Activated naive CD4-positive, alpha-beta T cell treated with anti-CD3 and anti-CD28 coated beads, Interleukin-2, amount 10 ng/mL, durations not matched to agents 7 days and 5 days (primary cell): ENCODE measurements at regions not wholly inside any gene's neighbourhood (a gene's known extent, or its start where the extent isn't known, plus 50 kb on each side); places are given as distances from the start of the nearest gene placed in this dataset.

Experiments
- CTCF ChIA-PET: fragments of 350-600 bp; sonication (Branson Sonifier 250); formaldehyde crosslinking; loops from one replicate; lab custom pipeline; 2021; ENCODE audit warnings: antibody characterized with exemption; lab: Charles Lee
- DNase-seq: peaks from one replicate; pipeline ENCODE4 v3.0.0-alpha.2; 2020
- H3K27ac Mint-ChIP-seq: one replicate; pipeline ENCODE4 v1.8.0; 2021; ENCODE audit warnings: mild to moderate bottlenecking, moderate library complexity, mixed read lengths
- H3K27me3 Mint-ChIP-seq: one replicate; pipeline ENCODE4 v1.8.0; 2021; ENCODE audit warnings: mild to moderate bottlenecking, mixed read lengths
- H3K36me3 Mint-ChIP-seq: one replicate; pipeline ENCODE4 v1.8.0; 2021; ENCODE audit warnings: mixed read lengths
- H3K4me1 Mint-ChIP-seq: one replicate; pipeline ENCODE4 v1.8.0; 2021; ENCODE audit warnings: mixed read lengths
- H3K4me3 Mint-ChIP-seq: one replicate; pipeline ENCODE4 v1.8.0; 2021; ENCODE audit warnings: mild to moderate bottlenecking, moderate library complexity, mixed read lengths
- H3K9me3 Mint-ChIP-seq: one replicate; pipeline ENCODE4 v1.8.0; 2021; ENCODE audit warnings: mixed read lengths

GRCh38 chr15:97597801-97598200 lies 362.7 kb upstream of the ARRDC4 start:
- Mint-ChIP-seq H3K27me3 (no peaks in the 10 kb centered on the region), H3K9me3 (peaks cover 6% of the 10 kb centered on the region), H3K36me3 (no peaks in the 10 kb centered on the region), H3K4me1 (no peaks in the 10 kb centered on the region), H3K27ac (no peak overlapping the region), H3K4me3 (no peak overlapping the region)
- CTCF ChIA-PET, result no interaction called here
- no peak for DNase-seq

GRCh38 chr15:97598353-97598798 lies 362.1 kb upstream of the ARRDC4 start:
- CTCF ChIA-PET, result no interaction called here
- Mint-ChIP-seq H3K36me3 (no peaks in the 10 kb centered on the region), H3K4me1 (no peaks in the 10 kb centered on the region), H3K9me3 (peaks cover 6% of the 10 kb centered on the region), H3K4me3 (no peak overlapping the region), H3K27me3 (no peaks in the 10 kb centered on the region), H3K27ac (no peak overlapping the region)
- DNase-seq, result no peak

- Mint-ChIP-seq H3K4me1 (no peaks in the 10 kb centered on the region), H3K36me3 (no peaks in the 10 kb centered on the region)
Measured at GRCh38 chr15:97600190-97600589, 360.3 kb upstream of the ARRDC4 start.

GRCh38 chr15:97604677-97605076 lies 355.8 kb upstream of the ARRDC4 start:
- H3K27ac Mint-ChIP-seq, result no peak overlapping the region
- CTCF ChIA-PET, result no interaction called here

More at GRCh38 chr15:97600190-97600589, 360.3 kb upstream of the ARRDC4 start:
- CTCF ChIA-PET, result no interaction called here
- no peak overlapping the region for H3K27ac Mint-ChIP-seq
- DNase-seq, result no peak
- peaks cover 6% of the 10 kb centered on the region for H3K9me3 Mint-ChIP-seq
- H3K27me3 Mint-ChIP-seq, result no peaks in the 10 kb centered on the region
- H3K4me3 Mint-ChIP-seq, result no peak overlapping the region

GRCh38 chr15:97615114-97615513 lies 345.4 kb upstream of the ARRDC4 start:
- no peaks in the 10 kb centered on the region for H3K36me3 Mint-ChIP-seq
- CTCF ChIA-PET, result no interaction called here
- DNase-seq, result no peak
- peaks cover 7% of the 10 kb centered on the region for H3K9me3 Mint-ChIP-seq
- H3K4me1 Mint-ChIP-seq, result no peaks in the 10 kb centered on the region
- H3K27me3 Mint-ChIP-seq, result no peaks in the 10 kb centered on the region
- H3K4me3 Mint-ChIP-seq, result no peak overlapping the region
- no peak overlapping the region for H3K27ac Mint-ChIP-seq

More at GRCh38 chr15:97604677-97605076, 355.8 kb upstream of the ARRDC4 start:
- Mint-ChIP-seq H3K4me3 (no peak overlapping the region), H3K27me3 (no peaks in the 10 kb centered on the region), H3K4me1 (no peaks in the 10 kb centered on the region), H3K9me3 (peaks cover 5% of the 10 kb centered on the region), H3K36me3 (no peaks in the 10 kb centered on the region)
- no peak for DNase-seq

GRCh38 chr15:97623091-97623661 lies 337.3 kb upstream of the ARRDC4 start:
- Mint-ChIP-seq H3K27me3 (no peaks in the 10 kb centered on the region), H3K9me3 (peaks cover 3% of the 10 kb centered on the region), H3K36me3 (no peaks in the 10 kb centered on the region), H3K4me3 (no peak overlapping the region), H3K27ac (no peak overlapping the region), H3K4me1 (no peaks in the 10 kb centered on the region)
- DNase-seq, result no peak
- CTCF ChIA-PET, result no interaction called here

- Mint-ChIP-seq H3K36me3 (no peaks in the 10 kb centered on the region), H3K4me3 (no peak overlapping the region), H3K9me3 (peaks cover 4% of the 10 kb centered on the region), H3K27ac (no peak overlapping the region), H3K27me3 (no peaks in the 10 kb centered on the region), H3K4me1 (no peaks in the 10 kb centered on the region)
- no peak for DNase-seq
- CTCF ChIA-PET, result no interaction called here
Measured at GRCh38 chr15:97627634-97628033, 332.9 kb upstream of the ARRDC4 start.

GRCh38 chr15:97645758-97646157 lies 314.7 kb upstream of the ARRDC4 start:
- peaks cover 2% of the 10 kb centered on the region for H3K9me3 Mint-ChIP-seq
- no peaks in the 10 kb centered on the region for H3K4me1 Mint-ChIP-seq
- no peak overlapping the region for H3K4me3 Mint-ChIP-seq
- H3K27me3 Mint-ChIP-seq, result no peaks in the 10 kb centered on the region
- no peaks in the 10 kb centered on the region for H3K36me3 Mint-ChIP-seq
- CTCF ChIA-PET, result no interaction called here
- H3K27ac Mint-ChIP-seq, result no peak overlapping the region
- DNase-seq, result no peak

- Mint-ChIP-seq H3K27ac (no peak overlapping the region), H3K36me3 (no peaks in the 10 kb centered on the region), H3K9me3 (peaks cover 2% of the 10 kb centered on the region), H3K27me3 (peaks cover 10% of the 10 kb centered on the region), H3K4me1 (no peaks in the 10 kb centered on the region), H3K4me3 (no peak overlapping the region)
- CTCF ChIA-PET, result interaction anchor here (0.8 kb wide), 1 partner anchor 9 kb away, joined by 3 read pairs; no protein-coding TSS in a partner anchor
- DNase-seq, result no peak
Measured at GRCh38 chr15:97648728-97649127, 311.8 kb upstream of the ARRDC4 start.

- DNase-seq, result no peak
- CTCF ChIA-PET, result no interaction called here
- Mint-ChIP-seq H3K27ac (no peak overlapping the region), H3K4me3 (no peak overlapping the region), H3K4me1 (no peaks in the 10 kb centered on the region), H3K9me3 (no peaks in the 10 kb centered on the region), H3K36me3 (no peaks in the 10 kb centered on the region), H3K27me3 (peaks cover 10% of the 10 kb centered on the region)
Measured at GRCh38 chr15:97652041-97652440, 308.5 kb upstream of the ARRDC4 start.

- CTCF ChIA-PET, result no interaction called here
- no peaks in the 10 kb centered on the region for H3K4me1 Mint-ChIP-seq
- no peaks in the 10 kb centered on the region for H3K36me3 Mint-ChIP-seq
- no peak for DNase-seq
- no peak overlapping the region for H3K4me3 Mint-ChIP-seq
- H3K9me3 Mint-ChIP-seq, result no peaks in the 10 kb centered on the region
- no peak overlapping the region for H3K27ac Mint-ChIP-seq
- H3K27me3 Mint-ChIP-seq, result peaks cover 10% of the 10 kb centered on the region
Measured at GRCh38 chr15:97652700-97653167, 307.8 kb upstream of the ARRDC4 start.

- Mint-ChIP-seq H3K9me3 (no peaks in the 10 kb centered on the region), H3K36me3 (no peaks in the 10 kb centered on the region), H3K4me1 (no peaks in the 10 kb centered on the region), H3K4me3 (no peak overlapping the region), H3K27ac (no peak overlapping the region), H3K27me3 (peaks cover 10% of the 10 kb centered on the region)
- CTCF ChIA-PET, result no interaction called here
- no peak for DNase-seq
Measured at GRCh38 chr15:97653896-97654295, 306.6 kb upstream of the ARRDC4 start.

- Mint-ChIP-seq H3K36me3 (no peaks in the 10 kb centered on the region), H3K4me3 (no peak overlapping the region), H3K27ac (no peak overlapping the region), H3K9me3 (no peaks in the 10 kb centered on the region), H3K4me1 (no peaks in the 10 kb centered on the region), H3K27me3 (peaks cover 10% of the 10 kb centered on the region)
- no peak for DNase-seq
- CTCF ChIA-PET, result no interaction called here
Measured at GRCh38 chr15:97654481-97655076, 305.9 kb upstream of the ARRDC4 start.

GRCh38 chr15:97661796-97662195 lies 298.7 kb upstream of the ARRDC4 start:
- CTCF ChIA-PET, result no interaction called here

GRCh38 chr15:97672586-97672985 lies 287.9 kb upstream of the ARRDC4 start:
- CTCF ChIA-PET, result no interaction called here
- Mint-ChIP-seq H3K27me3 (no peaks in the 10 kb centered on the region), H3K9me3 (peaks cover 2% of the 10 kb centered on the region), H3K4me3 (no peak overlapping the region), H3K36me3 (no peaks in the 10 kb centered on the region), H3K27ac (no peak overlapping the region), H3K4me1 (no peaks in the 10 kb centered on the region)
- DNase-seq, result no peak

More at GRCh38 chr15:97661796-97662195, 298.7 kb upstream of the ARRDC4 start:
- DNase-seq, result no peak
- Mint-ChIP-seq H3K27me3 (no peaks in the 10 kb centered on the region), H3K36me3 (no peaks in the 10 kb centered on the region), H3K27ac (no peak overlapping the region), H3K4me3 (no peak overlapping the region), H3K9me3 (peaks cover 13% of the 10 kb centered on the region), H3K4me1 (no peaks in the 10 kb centered on the region)
